ENCODE measurements at regions not wholly inside any gene's neighbourhood (a gene's known extent, or its start where the extent isn't known, plus 50 kb on each side); places are given as distances from the start of the nearest gene placed in this dataset.

DNA sequence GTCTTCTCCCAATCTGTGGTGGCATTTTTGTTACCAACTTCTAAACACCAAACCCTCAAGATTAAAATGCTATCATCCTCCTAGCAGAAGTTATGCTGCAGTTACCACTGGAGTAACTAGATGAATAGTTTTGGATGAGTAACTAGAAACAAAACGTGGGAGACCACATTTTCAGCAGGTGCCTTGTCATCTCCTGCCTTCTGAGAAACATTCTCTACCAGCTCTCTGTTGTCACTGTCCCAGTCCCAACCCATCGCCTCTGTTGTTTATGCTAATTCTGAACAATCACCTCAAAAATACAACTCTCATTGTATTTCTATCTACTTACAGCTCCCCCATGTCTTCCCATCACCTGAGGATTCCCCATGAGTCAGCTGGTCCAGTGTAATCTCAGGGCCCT lies 652.5 kb upstream of the ADAMTS16 start:
- TF ChIP-seq ZFP36 (IDR thresholded peaks at IDR 0.05; ENCODE audit: borderline replicate concordance, partially characterized antibody) (no peak), MYC (IDR thresholded peaks at IDR 0.05; ENCODE audit: borderline replicate concordance, low read length) (no peak), MAX (IDR thresholded peaks at IDR 0.05) (no peak)
- TF ChIP-seq, protein P1, sequence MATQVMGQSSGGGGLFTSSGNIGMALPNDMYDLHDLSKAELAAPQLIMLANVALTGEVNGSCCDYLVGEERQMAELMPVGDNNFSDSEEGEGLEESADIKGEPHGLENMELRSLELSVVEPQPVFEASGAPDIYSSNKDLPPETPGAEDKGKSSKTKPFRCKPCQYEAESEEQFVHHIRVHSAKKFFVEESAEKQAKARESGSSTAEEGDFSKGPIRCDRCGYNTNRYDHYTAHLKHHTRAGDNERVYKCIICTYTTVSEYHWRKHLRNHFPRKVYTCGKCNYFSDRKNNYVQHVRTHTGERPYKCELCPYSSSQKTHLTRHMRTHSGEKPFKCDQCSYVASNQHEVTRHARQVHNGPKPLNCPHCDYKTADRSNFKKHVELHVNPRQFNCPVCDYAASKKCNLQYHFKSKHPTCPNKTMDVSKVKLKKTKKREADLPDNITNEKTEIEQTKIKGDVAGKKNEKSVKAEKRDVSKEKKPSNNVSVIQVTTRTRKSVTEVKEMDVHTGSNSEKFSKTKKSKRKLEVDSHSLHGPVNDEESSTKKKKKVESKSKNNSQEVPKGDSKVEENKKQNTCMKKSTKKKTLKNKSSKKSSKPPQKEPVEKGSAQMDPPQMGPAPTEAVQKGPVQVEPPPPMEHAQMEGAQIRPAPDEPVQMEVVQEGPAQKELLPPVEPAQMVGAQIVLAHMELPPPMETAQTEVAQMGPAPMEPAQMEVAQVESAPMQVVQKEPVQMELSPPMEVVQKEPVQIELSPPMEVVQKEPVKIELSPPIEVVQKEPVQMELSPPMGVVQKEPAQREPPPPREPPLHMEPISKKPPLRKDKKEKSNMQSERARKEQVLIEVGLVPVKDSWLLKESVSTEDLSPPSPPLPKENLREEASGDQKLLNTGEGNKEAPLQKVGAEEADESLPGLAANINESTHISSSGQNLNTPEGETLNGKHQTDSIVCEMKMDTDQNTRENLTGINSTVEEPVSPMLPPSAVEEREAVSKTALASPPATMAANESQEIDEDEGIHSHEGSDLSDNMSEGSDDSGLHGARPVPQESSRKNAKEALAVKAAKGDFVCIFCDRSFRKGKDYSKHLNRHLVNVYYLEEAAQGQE (IDR thresholded peaks at IDR 0.05) = no peak
